ENCODE measurements at regions not wholly inside any gene's neighbourhood (a gene's known extent, or its start where the extent isn't known, plus 50 kb on each side); places are given as distances from the start of the nearest gene placed in this dataset.

DNA sequence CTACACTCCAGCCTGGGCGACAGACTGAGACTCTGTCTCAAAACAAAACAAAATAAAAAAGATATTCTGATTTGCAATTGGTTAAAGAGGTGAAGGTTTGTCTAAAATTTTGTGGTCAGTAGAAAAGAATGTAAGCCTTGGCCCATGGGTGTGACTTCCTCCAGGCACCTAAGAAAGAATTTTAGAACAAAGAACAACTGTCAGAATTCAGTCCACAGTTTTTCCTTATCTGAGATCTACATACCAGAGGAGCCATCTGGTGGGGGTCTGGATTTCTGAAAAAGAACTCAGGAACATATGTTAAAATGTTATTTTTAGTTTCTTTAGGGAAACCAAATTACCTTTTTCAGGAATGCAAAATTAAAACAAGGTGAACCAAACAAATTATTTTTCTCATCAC lies 434.1 kb downstream of the ANKRD50 start:
- TF ChIP-seq POLR2A (IDR thresholded peaks at IDR 0.05) (no peak), POLR2AphosphoS5 (IDR thresholded peaks at IDR 0.05) (no peak)
- TF ChIP-seq, protein P1, sequence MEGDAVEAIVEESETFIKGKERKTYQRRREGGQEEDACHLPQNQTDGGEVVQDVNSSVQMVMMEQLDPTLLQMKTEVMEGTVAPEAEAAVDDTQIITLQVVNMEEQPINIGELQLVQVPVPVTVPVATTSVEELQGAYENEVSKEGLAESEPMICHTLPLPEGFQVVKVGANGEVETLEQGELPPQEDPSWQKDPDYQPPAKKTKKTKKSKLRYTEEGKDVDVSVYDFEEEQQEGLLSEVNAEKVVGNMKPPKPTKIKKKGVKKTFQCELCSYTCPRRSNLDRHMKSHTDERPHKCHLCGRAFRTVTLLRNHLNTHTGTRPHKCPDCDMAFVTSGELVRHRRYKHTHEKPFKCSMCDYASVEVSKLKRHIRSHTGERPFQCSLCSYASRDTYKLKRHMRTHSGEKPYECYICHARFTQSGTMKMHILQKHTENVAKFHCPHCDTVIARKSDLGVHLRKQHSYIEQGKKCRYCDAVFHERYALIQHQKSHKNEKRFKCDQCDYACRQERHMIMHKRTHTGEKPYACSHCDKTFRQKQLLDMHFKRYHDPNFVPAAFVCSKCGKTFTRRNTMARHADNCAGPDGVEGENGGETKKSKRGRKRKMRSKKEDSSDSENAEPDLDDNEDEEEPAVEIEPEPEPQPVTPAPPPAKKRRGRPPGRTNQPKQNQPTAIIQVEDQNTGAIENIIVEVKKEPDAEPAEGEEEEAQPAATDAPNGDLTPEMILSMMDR (IDR thresholded peaks at IDR 0.05): no peak

Data from upper lobe of left lung (tissue), 4 donors.